ENCODE measurements at regions not wholly inside any gene's neighbourhood (a gene's known extent, or its start where the extent isn't known, plus 50 kb on each side); places are given as distances from the start of the nearest gene placed in this dataset.

DNA sequence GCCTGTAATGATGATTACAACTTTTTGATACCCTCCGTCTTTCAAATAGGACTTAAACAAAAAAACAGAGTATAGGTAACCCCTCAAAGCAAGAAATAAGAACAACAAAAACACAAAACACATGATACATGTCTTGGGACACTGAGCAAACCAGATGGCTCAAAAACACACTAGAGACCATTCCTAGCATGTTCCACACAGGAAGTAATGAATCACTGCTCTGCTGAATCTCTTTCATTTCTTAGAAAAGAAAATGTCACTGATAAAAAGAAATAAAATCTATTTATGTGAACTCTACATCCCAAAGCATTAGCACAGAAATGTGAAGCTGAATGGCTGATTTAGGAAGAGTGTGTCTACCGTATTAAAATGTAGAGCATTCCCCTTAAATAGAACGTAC lies 134.5 kb upstream of the IL15 start:
- TF ChIP-seq MYC (IDR thresholded peaks at IDR 0.05; ENCODE audit: borderline replicate concordance, low read length) (no peak), SMC3 (IDR thresholded peaks at IDR 0.05) (no peak), RAD21 (conservative IDR thresholded peaks at IDR 0.05 in 1 of 2, IDR thresholded peaks at IDR 0.05 in 1 of 2) (no peak), ESRRA (IDR thresholded peaks at IDR 0.05; ENCODE audit: borderline replicate concordance, low read length) (no peak), JUNB (IDR thresholded peaks at IDR 0.05) (no peak), HOXA7 (CRISPR knock-in tag; IDR thresholded peaks at IDR 0.05) (no peak), RARB (CRISPR knock-in tag; IDR thresholded peaks at IDR 0.05) (no peak)
- TF ChIP-seq, protein P1, sequence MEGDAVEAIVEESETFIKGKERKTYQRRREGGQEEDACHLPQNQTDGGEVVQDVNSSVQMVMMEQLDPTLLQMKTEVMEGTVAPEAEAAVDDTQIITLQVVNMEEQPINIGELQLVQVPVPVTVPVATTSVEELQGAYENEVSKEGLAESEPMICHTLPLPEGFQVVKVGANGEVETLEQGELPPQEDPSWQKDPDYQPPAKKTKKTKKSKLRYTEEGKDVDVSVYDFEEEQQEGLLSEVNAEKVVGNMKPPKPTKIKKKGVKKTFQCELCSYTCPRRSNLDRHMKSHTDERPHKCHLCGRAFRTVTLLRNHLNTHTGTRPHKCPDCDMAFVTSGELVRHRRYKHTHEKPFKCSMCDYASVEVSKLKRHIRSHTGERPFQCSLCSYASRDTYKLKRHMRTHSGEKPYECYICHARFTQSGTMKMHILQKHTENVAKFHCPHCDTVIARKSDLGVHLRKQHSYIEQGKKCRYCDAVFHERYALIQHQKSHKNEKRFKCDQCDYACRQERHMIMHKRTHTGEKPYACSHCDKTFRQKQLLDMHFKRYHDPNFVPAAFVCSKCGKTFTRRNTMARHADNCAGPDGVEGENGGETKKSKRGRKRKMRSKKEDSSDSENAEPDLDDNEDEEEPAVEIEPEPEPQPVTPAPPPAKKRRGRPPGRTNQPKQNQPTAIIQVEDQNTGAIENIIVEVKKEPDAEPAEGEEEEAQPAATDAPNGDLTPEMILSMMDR (IDR thresholded peaks at IDR 0.05) = no peak
- TF ChIP-seq, protein P2, sequence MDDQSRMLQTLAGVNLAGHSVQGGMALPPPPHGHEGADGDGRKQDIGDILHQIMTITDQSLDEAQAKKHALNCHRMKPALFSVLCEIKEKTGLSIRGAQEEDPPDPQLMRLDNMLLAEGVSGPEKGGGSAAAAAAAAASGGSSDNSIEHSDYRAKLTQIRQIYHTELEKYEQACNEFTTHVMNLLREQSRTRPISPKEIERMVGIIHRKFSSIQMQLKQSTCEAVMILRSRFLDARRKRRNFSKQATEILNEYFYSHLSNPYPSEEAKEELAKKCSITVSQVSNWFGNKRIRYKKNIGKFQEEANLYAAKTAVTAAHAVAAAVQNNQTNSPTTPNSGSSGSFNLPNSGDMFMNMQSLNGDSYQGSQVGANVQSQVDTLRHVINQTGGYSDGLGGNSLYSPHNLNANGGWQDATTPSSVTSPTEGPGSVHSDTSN (IDR thresholded peaks at IDR 0.05) = no peak
- TF ChIP-seq, protein P3, sequence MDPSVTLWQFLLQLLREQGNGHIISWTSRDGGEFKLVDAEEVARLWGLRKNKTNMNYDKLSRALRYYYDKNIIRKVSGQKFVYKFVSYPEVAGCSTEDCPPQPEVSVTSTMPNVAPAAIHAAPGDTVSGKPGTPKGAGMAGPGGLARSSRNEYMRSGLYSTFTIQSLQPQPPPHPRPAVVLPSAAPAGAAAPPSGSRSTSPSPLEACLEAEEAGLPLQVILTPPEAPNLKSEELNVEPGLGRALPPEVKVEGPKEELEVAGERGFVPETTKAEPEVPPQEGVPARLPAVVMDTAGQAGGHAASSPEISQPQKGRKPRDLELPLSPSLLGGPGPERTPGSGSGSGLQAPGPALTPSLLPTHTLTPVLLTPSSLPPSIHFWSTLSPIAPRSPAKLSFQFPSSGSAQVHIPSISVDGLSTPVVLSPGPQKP (IDR thresholded peaks at IDR 0.05; ENCODE audit: low read depth, low read length) = no peak
- TF ChIP-seq, protein P4, sequence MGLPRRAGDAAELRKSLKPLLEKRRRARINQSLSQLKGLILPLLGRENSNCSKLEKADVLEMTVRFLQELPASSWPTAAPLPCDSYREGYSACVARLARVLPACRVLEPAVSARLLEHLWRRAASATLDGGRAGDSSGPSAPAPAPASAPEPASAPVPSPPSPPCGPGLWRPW (IDR thresholded peaks at IDR 0.05) = no peak
